ENCODE measurements at regions not wholly inside any gene's neighbourhood (a gene's known extent, or its start where the extent isn't known, plus 50 kb on each side); places are given as distances from the start of the nearest gene placed in this dataset.

GRCh38 chr7:13524076-13524475 lies 465.4 kb downstream of the ETV1 start:
- Histone ChIP-seq H3K79me2 (ENCODE audit: control insufficient read depth, insufficient read depth, low read length) (no peaks in the 10 kb centered on the region), H3K4me2 (ENCODE audit: insufficient read depth, low read length) (no peak overlapping the region), H3K9me3 (replicated peaks; ENCODE audit: control insufficient read depth, insufficient read depth, low read length) (no peaks in the 10 kb centered on the region), H3K9me1 (replicated peaks; ENCODE audit: control insufficient read depth, extremely low read depth, insufficient read depth, low read length) (no peaks in the 10 kb centered on the region), H3K36me3 (ENCODE audit: control insufficient read depth in 2 of 2, extremely low read depth in 1 of 2, insufficient read depth in 2 of 2, low read length in 2 of 2) (no peaks in the 10 kb centered on the region), H3K27ac (ENCODE audit: insufficient read depth, low read depth, low read length) (no peak overlapping the region), H2AFZ (ENCODE audit: low read depth, low read length) (no peak overlapping the region), H3K9ac (replicated peaks; ENCODE audit: extremely low read depth, insufficient read depth, low read length) (no peak overlapping the region), H3K4me1 (ENCODE audit: control insufficient read depth, extremely low read depth, insufficient read depth, low read length) (no peaks in the 10 kb centered on the region), H3K4me3 (replicated peaks in 1 of 3; ENCODE audit: insufficient read depth in 1 of 3, low read depth in 1 of 3, low read length in 3 of 3) (no peak overlapping the region), H3K27me3 (ENCODE audit: control insufficient read depth in 2 of 2, insufficient read depth in 2 of 2, low read length in 2 of 2) (no peaks in the 10 kb centered on the region), H4K20me1 (replicated peaks; ENCODE audit: control insufficient read depth, extremely low read depth, insufficient read depth, low read length) (no peaks in the 10 kb centered on the region)
- dilution Hi-C loops (cut with MboI; ENCODE audit: extremely low pct_ligation_motif_present, low sequenced_read_pairs) = no loop called here
- DNase-seq (ENCODE audit: low read depth, low spot score) = no peak
- ChIA-PET CTCF (interaction anchor here (0.6 to 3.1 kb wide), 3 partner anchors 11 to 1167 kb away, joined by 3 to 30 read pairs (median 4); no protein-coding TSS in a partner anchor), POLR2A (no interaction called here)
- no TSS peak for BruUV-seq (replicated peaks)
- FAIRE-seq = no peak
- intact Hi-C loops (cut with micrococcal nuclease) = loop anchor here (10.0 kb wide), 1 partner anchor 461 kb away; the partner anchor contains the start of gene ETV1
- no peak for TF ChIP-seq EZH2 (IDR thresholded peaks at IDR 0.05; ENCODE audit: borderline replicate concordance, low read depth, low read length, severe bottlenecking)
- TF ChIP-seq, protein P1, sequence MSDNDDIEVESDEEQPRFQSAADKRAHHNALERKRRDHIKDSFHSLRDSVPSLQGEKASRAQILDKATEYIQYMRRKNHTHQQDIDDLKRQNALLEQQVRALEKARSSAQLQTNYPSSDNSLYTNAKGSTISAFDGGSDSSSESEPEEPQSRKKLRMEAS (IDR thresholded peaks at IDR 0.05; ENCODE audit: insufficient read depth, insufficient read length) = no peak
- TF ChIP-seq FOS (IDR thresholded peaks at IDR 0.05; ENCODE audit: borderline replicate concordance, insufficient read depth, low read length) = no peak
- TF ChIP-seq GATA2 (IDR thresholded peaks at IDR 0.05; ENCODE audit: insufficient read depth, insufficient read length, low read depth, low read length) = no peak
- TF ChIP-seq POLR2A (IDR thresholded peaks at IDR 0.05; ENCODE audit: low read depth, low read length) = no peak
- no peak for TF ChIP-seq MYC (IDR thresholded peaks at IDR 0.05; ENCODE audit: low read depth, low read length)
- TF ChIP-seq JUN (IDR thresholded peaks at IDR 0.05; ENCODE audit: borderline replicate concordance, insufficient read depth, insufficient read length, low read depth) = no peak
- TF ChIP-seq, protein P2, sequence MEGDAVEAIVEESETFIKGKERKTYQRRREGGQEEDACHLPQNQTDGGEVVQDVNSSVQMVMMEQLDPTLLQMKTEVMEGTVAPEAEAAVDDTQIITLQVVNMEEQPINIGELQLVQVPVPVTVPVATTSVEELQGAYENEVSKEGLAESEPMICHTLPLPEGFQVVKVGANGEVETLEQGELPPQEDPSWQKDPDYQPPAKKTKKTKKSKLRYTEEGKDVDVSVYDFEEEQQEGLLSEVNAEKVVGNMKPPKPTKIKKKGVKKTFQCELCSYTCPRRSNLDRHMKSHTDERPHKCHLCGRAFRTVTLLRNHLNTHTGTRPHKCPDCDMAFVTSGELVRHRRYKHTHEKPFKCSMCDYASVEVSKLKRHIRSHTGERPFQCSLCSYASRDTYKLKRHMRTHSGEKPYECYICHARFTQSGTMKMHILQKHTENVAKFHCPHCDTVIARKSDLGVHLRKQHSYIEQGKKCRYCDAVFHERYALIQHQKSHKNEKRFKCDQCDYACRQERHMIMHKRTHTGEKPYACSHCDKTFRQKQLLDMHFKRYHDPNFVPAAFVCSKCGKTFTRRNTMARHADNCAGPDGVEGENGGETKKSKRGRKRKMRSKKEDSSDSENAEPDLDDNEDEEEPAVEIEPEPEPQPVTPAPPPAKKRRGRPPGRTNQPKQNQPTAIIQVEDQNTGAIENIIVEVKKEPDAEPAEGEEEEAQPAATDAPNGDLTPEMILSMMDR (IDR thresholded peaks at IDR 0.05; ENCODE audit: extremely low read depth in 1 of 2, insufficient read depth in 1 of 2, low read depth in 1 of 2, low read length in 2 of 2) = no peak
- no peak for TF ChIP-seq POLR2AphosphoS5 (IDR thresholded peaks at IDR 0.05; ENCODE audit: insufficient read depth, low read depth, low read length)

All from endothelial cell of umbilical vein (primary cell).